Stimulated activated CD8-positive, alpha-beta memory T cell treated with anti-CD3 and anti-CD28 coated beads, Interleukin-12 subunit alpha, Interleukin-12 subunit beta, amount 100 ng/mL, for 24 hours (primary cell): ENCODE measurements at regions not wholly inside any gene's neighbourhood (a gene's known extent, or its start where the extent isn't known, plus 50 kb on each side); places are given as distances from the start of the nearest gene placed in this dataset.
A peak's percentile ranks its signal among the peaks of the same experiment; 100 is the strongest.

Experiments used
- DNase-seq: peaks from one replicate; pipeline ENCODE4 v3.0.0-alpha.2; 2020; ENCODE audit errors: extremely low read depth

DNA sequence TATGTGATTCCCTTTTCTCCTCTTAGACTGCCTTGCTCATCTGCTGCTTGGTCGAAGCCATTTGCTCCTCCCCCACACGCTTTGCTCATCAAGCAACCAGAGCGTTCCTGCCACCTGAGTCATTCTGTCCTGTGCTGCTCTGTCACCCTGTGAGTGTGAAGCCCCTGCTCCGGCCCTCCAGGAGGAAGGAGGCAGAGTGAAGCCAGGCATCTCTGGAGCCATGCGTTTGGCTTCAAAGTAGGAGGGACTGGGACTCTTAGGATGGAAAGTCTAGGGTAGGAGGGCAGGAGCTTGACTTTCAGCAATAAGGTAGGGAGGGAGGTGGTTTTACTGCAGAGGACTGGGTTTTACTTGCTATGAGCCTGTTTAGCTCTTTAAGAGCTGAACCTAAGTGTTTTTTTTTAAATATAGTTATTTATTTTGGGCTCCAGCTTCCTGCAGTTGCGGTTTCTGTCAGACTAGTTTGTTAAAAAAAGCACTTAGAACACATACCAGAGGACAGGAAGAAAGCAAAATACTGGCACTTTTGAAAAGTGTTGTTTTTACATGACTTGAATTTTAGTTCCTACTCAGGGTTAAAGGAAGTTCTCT, 63.6 kb downstream of the SPINK2 start:
- peak; percentile 61 for DNase-seq

DNA sequence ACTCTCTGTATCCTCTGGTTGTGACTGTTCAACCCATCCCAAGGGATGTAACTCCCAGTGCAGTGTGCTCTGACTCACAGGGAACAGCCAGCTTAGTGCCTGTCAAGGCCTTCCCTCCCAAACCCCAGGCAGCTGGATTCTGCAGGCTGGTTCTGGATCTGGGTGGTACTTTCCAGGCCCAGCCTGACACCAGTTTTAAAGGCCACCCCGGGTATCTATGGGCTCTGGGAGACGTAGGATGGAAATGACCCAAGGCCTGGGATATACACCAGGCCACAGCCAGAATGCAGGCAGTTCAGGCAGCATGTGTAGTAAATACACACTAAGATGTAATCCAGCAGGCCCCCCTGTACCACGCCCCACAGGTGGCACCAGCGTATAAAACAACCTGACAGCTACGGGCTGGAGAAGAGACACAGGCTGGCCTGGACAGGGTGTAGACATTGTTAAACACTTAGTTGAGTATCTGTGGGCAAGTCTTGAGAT, 64.2 kb downstream of the SPINK2 start:
- no peak for DNase-seq

DNA sequence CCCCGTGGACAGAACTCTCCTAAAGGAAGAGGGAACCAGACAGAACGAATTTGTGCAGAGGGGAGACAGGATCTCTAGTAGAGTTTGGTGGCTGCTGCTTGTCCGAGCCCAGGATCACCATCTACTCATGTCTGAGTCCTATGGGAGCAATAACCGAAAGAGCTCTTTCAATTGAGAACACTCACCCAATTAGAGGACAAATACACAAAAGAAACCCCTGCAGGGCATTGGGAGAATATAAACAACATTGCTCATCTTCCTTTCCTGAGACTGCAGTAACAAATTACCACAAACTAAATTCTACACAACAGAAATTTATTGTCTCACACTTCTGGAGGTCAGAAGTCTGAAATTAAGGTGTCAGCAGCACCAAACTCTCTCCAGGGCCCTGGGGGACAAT, 65.6 kb downstream of the SPINK2 start:
- DNase-seq: no peak

DNA sequence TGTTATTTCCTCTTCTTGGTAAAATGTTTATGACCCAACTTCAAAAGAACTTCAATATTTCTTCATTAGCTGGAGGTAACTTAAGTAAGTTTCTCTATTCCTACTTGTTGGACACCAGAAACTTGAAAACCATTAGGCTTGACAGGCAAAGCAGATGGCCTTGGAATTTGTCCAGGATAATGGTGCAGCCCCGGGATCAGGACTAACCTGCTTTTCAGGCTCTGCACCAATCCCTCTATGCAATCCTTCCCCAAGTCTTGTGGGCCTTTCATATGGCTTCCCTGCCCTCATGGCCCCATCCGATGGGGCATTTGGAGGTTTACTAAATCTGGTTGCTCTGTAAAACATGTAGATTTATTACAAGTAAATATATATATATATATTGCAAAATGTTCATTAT, 68.5 kb downstream of the SPINK2 start:
- no peak for DNase-seq

DNA sequence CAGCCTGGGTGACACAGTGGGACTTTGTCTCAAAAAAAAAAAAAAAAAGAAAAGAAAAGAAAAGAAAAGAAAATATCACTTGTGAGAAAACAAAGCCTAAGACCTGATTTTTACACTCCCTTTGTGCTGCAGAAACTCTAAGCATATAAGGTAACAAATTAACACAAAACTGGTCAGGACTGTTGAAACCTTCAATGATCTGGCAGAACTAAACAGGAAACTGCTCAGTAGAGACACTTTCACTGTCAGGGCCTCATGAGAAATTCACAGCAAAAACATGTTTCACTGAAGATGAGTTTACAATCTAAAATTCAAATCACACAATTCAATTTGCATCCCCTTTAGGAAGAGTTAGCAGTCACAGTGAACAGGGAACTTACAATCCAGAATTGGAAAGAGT, 69.1 kb upstream of the HOPX start:
- no peak for DNase-seq

DNA sequence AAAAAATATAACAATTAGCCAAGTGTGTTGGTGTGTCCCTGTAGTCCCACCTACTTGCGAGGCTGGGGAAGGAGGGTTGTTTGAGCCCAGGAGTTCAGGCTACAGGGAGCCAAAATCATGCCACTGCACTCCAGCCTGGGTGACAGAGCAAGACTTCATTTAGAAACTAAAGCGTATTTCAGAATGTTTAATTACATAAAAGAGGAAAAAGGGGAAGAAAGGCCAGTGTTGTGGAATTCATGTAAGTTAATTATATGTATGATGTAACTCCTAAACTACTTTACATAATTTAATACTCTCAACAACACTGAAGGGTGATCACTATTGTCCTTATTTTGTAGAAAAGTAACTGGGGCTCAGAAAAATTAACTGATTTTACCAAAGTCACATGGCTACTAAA, 67.2 kb upstream of the HOPX start:
- no peak for DNase-seq

DNA sequence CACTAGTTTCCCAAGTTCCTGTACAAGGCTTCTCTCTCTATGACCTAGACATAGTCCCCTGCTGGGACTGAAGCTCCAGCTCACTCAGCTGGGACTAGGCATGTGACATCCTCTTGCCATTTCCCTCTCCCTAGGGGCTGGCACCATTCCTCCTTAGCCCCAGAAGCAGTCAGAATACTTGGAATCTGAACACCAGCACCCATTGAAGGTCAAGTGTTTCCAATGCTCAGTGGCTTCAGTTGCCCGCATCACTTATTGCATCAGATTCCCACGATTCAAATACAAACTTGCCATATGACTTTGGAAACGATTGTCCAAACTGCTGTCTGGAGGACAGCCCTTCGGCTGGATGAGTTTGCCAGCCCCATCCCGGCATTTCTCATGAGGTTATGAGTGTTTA, 65.5 kb upstream of the HOPX start:
- DNase-seq: no peak

DNA sequence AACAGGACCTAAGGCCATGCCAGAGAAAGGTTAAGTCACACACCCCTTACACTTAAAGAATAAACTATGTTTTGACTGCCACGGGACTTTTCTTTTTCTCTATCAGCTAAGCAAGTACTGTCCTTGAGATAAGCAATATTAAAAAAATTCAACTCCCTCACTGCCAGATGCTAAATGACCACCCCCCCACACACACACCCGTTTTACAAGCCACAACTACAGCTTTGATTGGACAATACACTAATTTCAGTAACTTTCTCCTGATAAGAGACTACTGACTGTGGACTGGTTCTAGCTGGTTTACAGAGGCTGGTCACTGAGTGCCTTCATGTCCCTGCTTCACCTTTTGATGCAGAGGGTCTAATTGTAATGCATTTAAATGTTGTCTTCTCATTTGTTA, 63.9 kb upstream of the HOPX start:
- no peak for DNase-seq

DNA sequence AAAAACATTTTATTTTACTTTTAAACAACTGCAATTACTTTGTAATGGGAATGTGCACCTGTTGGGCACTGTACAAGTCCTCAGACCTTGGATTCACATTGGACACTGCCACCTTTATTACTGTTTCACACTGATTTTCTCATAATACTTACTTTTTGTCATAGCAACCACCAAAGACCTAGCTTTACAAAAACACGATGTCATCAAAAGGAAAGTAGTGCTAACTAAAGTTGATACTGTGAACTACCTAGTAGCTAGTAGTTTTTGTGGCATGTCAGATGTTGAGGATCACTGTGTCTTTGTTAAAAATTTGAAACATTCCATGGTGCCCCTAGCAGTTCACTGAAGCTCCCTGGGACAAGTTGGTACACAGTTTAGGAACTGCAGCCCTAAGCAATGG, 62.9 kb upstream of the HOPX start:
- no peak for DNase-seq

DNA sequence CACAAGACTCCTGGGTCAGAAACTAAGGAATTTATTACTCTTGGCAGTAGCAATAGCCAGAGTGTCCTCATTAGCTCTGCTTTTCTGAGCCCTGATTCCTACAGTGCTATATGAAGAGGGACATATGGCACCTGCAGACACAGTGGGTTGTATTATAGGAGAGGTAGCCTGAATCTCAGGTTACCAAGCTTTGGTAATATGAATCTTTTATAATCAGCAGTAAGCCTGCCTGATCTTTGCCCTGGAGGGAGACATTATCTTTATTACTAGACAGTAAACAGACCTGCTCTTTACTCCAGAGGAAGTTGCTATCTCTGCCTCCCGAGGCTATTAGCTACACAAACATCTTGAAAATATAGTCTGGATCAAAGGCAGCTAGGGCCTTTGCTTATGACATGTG, 62.5 kb upstream of the HOPX start:
- DNase-seq: no peak

DNA sequence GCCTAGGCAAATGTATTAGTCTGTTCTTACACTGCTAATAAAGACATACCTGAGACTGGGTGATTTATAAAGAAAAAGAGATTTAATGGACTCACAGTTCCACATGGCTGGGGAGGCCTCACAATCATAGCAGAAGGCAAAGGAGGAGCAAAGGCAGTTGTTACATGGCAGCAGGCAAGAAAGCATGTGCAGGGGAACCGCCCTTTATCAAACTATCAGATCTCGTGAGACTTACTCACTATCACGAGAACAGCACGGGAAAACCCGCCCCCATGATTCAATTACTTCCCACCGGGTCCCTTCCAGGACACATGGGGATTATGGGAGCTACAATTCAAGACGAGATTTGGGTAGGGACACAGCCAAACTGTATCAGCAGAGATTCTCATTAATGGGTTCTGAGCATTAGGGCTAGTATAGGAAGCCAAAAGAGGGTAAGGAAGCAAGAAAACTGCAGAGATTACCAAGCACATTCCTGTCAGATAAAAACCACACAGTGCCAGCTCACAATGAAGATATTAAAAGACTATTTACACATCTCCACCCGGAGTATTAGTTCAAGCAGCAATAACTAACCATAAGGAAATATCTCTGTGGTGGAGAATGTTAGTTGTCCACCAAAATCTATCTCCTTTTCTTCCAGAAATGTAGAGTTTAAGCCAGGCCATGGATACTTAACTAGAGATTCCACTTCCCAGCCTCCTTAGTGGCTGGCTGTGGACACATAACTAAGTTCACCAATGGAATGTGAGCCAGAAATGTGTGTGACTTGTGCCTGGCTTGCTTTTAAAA, 61.2 kb upstream of the HOPX start:
- DNase-seq: no peak

DNA sequence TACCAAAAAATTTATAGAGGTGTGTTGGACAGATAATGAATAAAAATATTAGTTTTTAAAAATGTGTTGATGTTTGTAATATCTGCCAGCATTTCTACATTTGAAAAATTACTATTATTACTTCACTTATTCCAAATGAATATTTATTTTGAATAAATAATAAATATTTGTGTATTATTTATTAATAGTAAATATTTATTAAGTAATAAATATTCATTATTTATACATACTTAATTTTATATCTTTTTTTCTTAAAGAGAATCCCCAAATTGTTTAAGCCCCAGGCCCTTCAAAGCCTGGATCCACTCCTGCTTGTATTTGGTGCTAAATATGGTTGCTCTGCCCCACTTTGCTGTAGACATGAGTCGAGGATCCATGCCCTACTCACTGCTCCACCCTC, 60.5 kb upstream of the HOPX start:
- DNase-seq: no peak

DNA sequence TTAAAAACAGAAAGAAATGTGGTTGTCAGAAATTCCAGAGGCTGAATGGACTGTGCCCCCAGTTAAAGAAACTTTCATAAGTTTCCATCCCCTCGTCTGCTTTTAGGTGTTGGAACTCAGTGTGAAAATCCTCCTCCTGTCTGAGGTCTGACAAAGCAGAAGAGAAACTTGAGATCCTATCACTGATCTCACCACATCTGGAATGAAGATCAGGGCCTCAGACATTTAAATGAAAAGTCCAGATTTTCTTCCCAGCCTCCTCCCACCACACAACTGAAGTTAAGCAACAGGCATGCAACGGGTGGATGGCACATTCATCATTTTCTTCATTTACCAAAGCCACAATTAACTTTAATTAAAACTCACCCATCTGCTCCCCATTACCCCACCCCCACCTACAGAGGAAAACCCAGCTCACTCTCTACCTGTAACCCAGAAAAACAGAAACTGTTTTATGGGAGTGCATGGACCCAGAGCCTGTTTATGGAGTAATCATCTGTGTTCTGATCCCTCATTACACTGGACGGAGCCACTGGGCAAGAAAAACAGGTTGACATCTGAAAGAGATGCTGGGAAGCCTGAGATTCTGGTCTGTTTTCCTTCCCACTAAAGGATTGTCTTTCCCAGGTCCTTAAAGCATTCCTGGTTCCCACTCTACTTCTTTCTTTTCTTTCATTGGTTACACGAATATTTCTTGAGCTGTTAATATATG, 58.1 kb upstream of the HOPX start:
- DNase-seq: no peak

DNA sequence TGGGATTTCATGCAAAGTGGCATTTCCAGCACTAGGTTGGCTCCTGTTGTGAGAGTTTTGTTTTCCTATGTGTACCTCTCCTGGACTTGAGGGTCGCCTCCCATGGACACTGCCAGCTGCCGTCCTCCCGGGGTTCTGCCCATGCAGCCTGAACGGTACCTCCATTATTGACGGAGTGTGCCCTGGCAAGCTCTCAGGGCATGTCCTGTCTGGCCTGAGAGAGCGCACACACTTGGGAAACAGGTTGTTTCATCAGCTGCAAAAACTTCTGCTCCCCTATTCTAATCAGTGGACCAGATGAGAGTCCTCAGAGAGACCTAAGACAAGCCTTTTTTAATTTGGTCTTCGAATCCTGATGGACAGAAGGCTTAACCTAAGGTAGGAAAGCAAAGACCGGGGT, 56.6 kb upstream of the HOPX start:
- DNase-seq: no peak

DNA sequence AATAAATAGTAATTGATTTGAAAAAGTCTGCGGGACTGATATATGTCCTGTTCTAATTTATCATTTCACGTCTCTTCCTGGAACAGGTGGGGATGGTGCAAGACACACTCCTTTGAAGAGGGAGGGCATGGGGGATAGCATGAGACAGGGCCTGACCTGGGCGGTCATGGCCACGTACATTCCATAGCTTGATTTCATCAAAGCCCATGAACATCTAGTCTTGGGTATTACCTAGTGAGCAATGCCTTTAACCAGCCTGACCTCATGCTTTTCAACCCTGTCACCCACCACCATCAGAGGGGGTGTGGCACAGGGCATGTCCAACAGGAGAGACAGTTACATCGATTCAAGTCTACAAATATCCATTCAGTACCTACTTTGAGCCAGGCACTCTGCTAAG, 52.3 kb upstream of the HOPX start:
- no peak for DNase-seq

DNA sequence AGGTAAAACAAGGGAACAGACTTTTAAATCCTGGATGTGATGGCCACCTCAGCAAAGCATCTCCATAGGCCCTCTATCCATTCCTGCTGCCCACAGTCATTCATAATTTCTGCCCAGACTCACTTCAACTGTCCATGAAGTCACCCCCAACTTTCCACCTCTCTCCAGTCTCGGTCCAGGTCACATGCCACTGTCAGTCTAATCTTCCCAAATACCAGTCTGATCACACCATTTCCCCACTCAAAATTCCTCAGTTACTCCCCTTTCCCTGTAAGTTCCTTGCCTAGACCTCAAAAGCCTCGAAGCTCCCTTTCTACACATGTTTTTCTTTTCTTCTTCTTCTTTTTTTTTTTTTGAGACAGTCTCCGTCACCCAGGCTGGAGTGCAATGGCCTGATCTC, 51.2 kb upstream of the HOPX start:
- no peak for DNase-seq

DNA sequence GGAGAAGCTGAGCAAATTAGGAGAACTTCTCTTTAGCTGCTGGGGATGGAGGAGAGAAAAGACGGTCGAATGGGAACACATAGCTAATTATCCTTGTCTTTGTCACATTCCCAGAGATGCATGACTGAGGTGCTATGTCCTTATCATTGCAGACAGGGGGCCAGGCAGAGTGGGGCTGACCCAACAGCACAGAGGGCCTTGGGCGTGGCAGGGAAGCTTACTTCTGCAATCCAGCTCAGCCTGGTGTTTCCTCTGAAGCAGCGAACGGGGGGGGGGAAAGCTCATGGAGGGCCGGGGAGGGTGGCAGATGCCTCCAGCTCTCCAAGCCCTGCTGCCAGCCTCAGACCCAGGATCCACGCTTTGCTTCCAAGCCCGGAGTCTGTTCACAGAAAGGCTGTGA, 50.8 kb upstream of the HOPX start:
- DNase-seq: no peak
